Parathyroid adenoma (tissue), 2 donors: ENCODE measurements at regions not wholly inside any gene's neighbourhood (a gene's known extent, or its start where the extent isn't known, plus 50 kb on each side); places are given as distances from the start of the nearest gene placed in this dataset.

Experiments
- H2AFZ ChIP-seq: fragments of 300-600 bp; sonication (generic); one replicate; pipeline ENCODE4 v1.7.0; 2017; ENCODE audit warnings: antibody characterized with exemption, mild to moderate bottlenecking
- H3K27ac ChIP-seq: fragments of 300-600 bp; sonication (generic); one replicate; pipeline ENCODE4 v1.7.0; 2017
- H3K27me3 ChIP-seq: fragments of 300-600 bp; sonication (generic); one replicate; pipeline ENCODE4 v1.7.0; 2017; ENCODE audit warnings: low read length; ENCODE audit not compliant: control insufficient read depth, insufficient read depth
- H3K36me3 ChIP-seq: fragments of 300-600 bp; sonication (generic); one replicate; pipeline ENCODE4 v1.7.0; 2017; ENCODE audit warnings: low read length; ENCODE audit not compliant: control insufficient read depth, insufficient read depth
- H3K4me1 ChIP-seq: fragments of 300-600 bp; sonication (generic); one replicate; pipeline ENCODE4 v1.7.0; 2017; ENCODE audit warnings: control low read depth
- H3K4me2 ChIP-seq: fragments of 300-600 bp; sonication (generic); one replicate; pipeline ENCODE4 v1.7.0; 2017; ENCODE audit warnings: low read length
- H3K4me3 ChIP-seq: fragments of 300-600 bp; sonication (generic); one replicate; pipeline ENCODE4 v1.7.0; 2017; ENCODE audit warnings: low read depth, low read length
- H3K79me2 ChIP-seq: fragments of 300-600 bp; sonication (generic); one replicate; pipeline ENCODE4 v1.7.0; 2017; ENCODE audit warnings: control low read depth
- H3K9ac ChIP-seq: fragments of 300-600 bp; sonication (generic); one replicate; pipeline ENCODE4 v1.7.0; 2017; ENCODE audit warnings: mild to moderate bottlenecking
- H3K9me3 ChIP-seq: fragments of 300-600 bp; sonication (generic); one replicate; pipeline ENCODE4 v1.7.0; 2017; ENCODE audit warnings: low read length; ENCODE audit not compliant: control insufficient read depth
- CTCF ChIP-seq: fragments of 300-600 bp; sonication (generic); IDR thresholded peaks from one replicate; pipeline ENCODE4 v1.7.0; 2017; ENCODE audit warnings: antibody characterized with exemption, mild to moderate bottlenecking
- donor health status: primary hyperparathyroidism.

- TF ChIP-seq CTCF: no peak
- H3K27ac ChIP-seq: no peak overlapping the region
- H3K79me2 ChIP-seq: no peaks in the 10 kb centered on the region
- no peak overlapping the region for H2AFZ ChIP-seq
- H3K4me1 ChIP-seq: peaks cover 10% of the 10 kb centered on the region
- no peak overlapping the region for H3K4me3 ChIP-seq
- no peaks in the 10 kb centered on the region for H3K36me3 ChIP-seq
- H3K9ac ChIP-seq: no peak overlapping the region
- no peaks in the 10 kb centered on the region for H3K27me3 ChIP-seq
- no peaks in the 10 kb centered on the region for H3K9me3 ChIP-seq
- H3K4me2 ChIP-seq: no peak overlapping the region
These were observed 148.8 kb upstream of the EGLN3 start for GRCh38 chr14:34099635-34100034.

- H3K4me2 ChIP-seq: no peak overlapping the region
- no peaks in the 10 kb centered on the region for H3K36me3 ChIP-seq
- no peak overlapping the region for H2AFZ ChIP-seq
- no peaks in the 10 kb centered on the region for H3K27me3 ChIP-seq
- TF ChIP-seq CTCF: no peak
- H3K4me3 ChIP-seq: no peak overlapping the region
- H3K4me1 ChIP-seq: peaks cover 8% of the 10 kb centered on the region
- no peak overlapping the region for H3K9ac ChIP-seq
- H3K79me2 ChIP-seq: no peaks in the 10 kb centered on the region
- no peaks in the 10 kb centered on the region for H3K9me3 ChIP-seq
- no peak overlapping the region for H3K27ac ChIP-seq
These were observed 148.1 kb upstream of the EGLN3 start for GRCh38 chr14:34098985-34099349.

GRCh38 chr14:34098045-34098984, 147.4 kb upstream of the EGLN3 start:
- Histone ChIP-seq H3K27ac (no peak overlapping the region), H3K27me3 (no peaks in the 10 kb centered on the region), H3K4me3 (no peak overlapping the region), H3K36me3 (no peaks in the 10 kb centered on the region), H2AFZ (no peak overlapping the region), H3K9me3 (no peaks in the 10 kb centered on the region), H3K9ac (no peak overlapping the region), H3K4me1 (peaks cover 8% of the 10 kb centered on the region), H3K4me2 (no peak overlapping the region), H3K79me2 (no peaks in the 10 kb centered on the region)
- TF ChIP-seq CTCF: peak; percentile 57

GRCh38 chr14:34097644-34098043, 146.8 kb upstream of the EGLN3 start:
- no peak overlapping the region for H3K9ac ChIP-seq
- H3K36me3 ChIP-seq: no peaks in the 10 kb centered on the region
- H2AFZ ChIP-seq: no peak overlapping the region
- no peak overlapping the region for H3K4me2 ChIP-seq
- peaks cover 1% of the 10 kb centered on the region for H3K4me1 ChIP-seq
- H3K4me3 ChIP-seq: no peak overlapping the region
- H3K27ac ChIP-seq: no peak overlapping the region
- H3K27me3 ChIP-seq: no peaks in the 10 kb centered on the region
- no peaks in the 10 kb centered on the region for H3K9me3 ChIP-seq
- TF ChIP-seq CTCF: no peak
- H3K79me2 ChIP-seq: no peaks in the 10 kb centered on the region

- Histone ChIP-seq H2AFZ (no peak overlapping the region), H3K4me3 (no peak overlapping the region), H3K9ac (no peak overlapping the region)
These were observed 143.5 kb upstream of the EGLN3 start for GRCh38 chr14:34094384-34094783.

More at GRCh38 chr14:34094384-34094783, 143.5 kb upstream of the EGLN3 start:
- Histone ChIP-seq H3K36me3 (no peaks in the 10 kb centered on the region), H3K4me1 (no peaks in the 10 kb centered on the region), H3K9me3 (no peaks in the 10 kb centered on the region), H3K79me2 (no peaks in the 10 kb centered on the region), H3K27ac (no peak overlapping the region), H3K27me3 (no peaks in the 10 kb centered on the region), H3K4me2 (no peak overlapping the region)
- TF ChIP-seq CTCF: no peak
